Fibroblast of the conjunctiva (primary cell): ENCODE measurements at regions not wholly inside any gene's neighbourhood (a gene's known extent, or its start where the extent isn't known, plus 50 kb on each side); places are given as distances from the start of the nearest gene placed in this dataset.

Source experiments
- DNase-seq: peaks from one replicate; pipeline ENCODE4 v3.0.0-alpha.2; 2010; ENCODE audit warnings: low read depth

GRCh38 chr9:117487555-117488175 lies 72.8 kb upstream of the ASTN2 start:
- DNase-seq, result peak; percentile 27

GRCh38 chr9:117486426-117486825 lies 71.6 kb upstream of the ASTN2 start:
- no peak for DNase-seq

GRCh38 chr9:117485176-117485575 lies 70.3 kb upstream of the ASTN2 start:
- DNase-seq, result no peak

- no peak for DNase-seq
Observed at GRCh38 chr9:117480729-117481128, 65.9 kb upstream of the ASTN2 start.

GRCh38 chr9:117480253-117480652 lies 65.4 kb upstream of the ASTN2 start:
- no peak for DNase-seq

GRCh38 chr9:117473293-117473692 lies 58.4 kb upstream of the ASTN2 start:
- DNase-seq, result no peak

GRCh38 chr9:117470902-117471301 lies 56.0 kb upstream of the ASTN2 start:
- DNase-seq, result no peak

- no peak for DNase-seq
Observed at GRCh38 chr9:117470455-117470854, 55.6 kb upstream of the ASTN2 start.

- DNase-seq, result no peak
Observed at GRCh38 chr9:117466111-117466510, 51.3 kb upstream of the ASTN2 start.

GRCh38 chr9:117465706-117466105 lies 50.8 kb upstream of the ASTN2 start:
- DNase-seq, result no peak

GRCh38 chr9:117464941-117465616 lies 50.2 kb upstream of the ASTN2 start:
- DNase-seq, result no peak
